ENCODE measurements at regions not wholly inside any gene's neighbourhood (a gene's known extent, or its start where the extent isn't known, plus 50 kb on each side); places are given as distances from the start of the nearest gene placed in this dataset.

DNA sequence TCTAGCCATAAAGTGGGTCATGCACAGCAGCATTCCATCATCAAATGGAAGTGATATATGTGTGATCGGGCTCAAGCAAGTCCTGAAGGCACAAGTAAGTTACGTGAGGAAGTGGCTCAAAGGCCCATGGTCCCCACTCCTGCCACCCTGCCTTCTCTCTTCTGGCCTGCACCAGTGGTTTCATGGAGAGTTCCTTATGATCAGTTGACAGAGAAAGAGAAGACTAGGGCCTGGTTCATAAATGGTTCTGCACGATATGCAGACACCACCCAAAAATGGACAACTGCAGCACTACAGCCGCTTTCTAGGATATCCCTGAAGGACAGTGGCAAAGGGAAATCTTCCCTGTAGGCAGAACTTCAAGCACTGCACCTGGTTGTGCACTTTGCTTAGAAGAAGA, 412.6 kb upstream of the SMIM21 start:
- TF ChIP-seq SP1 (IDR thresholded peaks at IDR 0.05) (no peak), BHLHE40 (IDR thresholded peaks at IDR 0.05; ENCODE audit: borderline replicate concordance) (no peak), FOXM1 (IDR thresholded peaks at IDR 0.05; ENCODE audit: borderline replicate concordance) (no peak), FOXA1 (IDR thresholded peaks at IDR 0.05) (no peak), SUZ12 (IDR thresholded peaks at IDR 0.05) (no peak), ELF4 (IDR thresholded peaks at IDR 0.05) (no peak), PKNOX1 (IDR thresholded peaks at IDR 0.05) (no peak), FOXK2 (IDR thresholded peaks at IDR 0.05) (no peak), HDGF (IDR thresholded peaks at IDR 0.05; ENCODE audit: borderline replicate concordance) (no peak), TARDBP (IDR thresholded peaks at IDR 0.05) (no peak), ZNF384 (IDR thresholded peaks at IDR 0.05) (no peak)
